ENCODE measurements at regions not wholly inside any gene's neighbourhood (a gene's known extent, or its start where the extent isn't known, plus 50 kb on each side); places are given as distances from the start of the nearest gene placed in this dataset.

DNA sequence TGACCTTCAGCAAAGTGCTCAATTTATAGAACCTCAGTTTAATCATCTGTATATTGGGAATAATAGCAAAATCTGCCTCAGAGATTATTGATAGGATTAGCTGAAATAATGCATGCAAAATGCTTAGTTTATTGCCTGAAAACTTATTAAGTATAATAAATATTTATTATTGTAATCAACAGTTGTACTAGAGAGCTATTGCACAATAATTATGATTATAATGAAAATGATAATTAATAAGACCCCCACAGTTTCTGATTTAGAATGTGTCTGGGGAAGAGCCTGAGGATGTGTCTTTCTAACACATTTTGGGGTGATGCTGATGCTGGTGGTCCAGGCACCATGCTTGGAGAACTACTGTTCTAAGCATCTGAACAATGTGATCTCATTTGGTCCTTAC, 419.6 kb downstream of the NPIPA7 start:
- no peak for DNase-seq

DNA sequence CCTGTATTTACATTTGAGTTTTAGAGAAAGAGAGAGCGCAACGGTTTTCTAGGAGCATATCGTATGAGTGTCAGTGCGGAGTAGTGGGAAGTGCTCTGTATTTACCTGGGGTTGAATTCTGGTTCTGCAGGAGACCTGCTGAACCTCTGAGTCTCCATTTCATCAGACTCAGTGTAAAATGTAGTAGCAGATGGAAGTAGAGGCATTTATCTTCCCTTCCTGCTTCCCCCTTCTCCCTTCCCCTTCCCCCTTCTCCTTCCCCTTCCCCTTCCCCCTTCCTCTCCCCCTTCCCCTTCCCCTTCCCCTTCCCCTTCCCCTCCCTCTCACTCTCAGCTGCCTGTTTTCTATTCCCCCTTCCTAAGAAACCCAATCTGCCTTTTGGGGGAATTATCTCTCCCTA, 426.9 kb downstream of the NPIPA7 start:
- DNase-seq, result no peak

DNA sequence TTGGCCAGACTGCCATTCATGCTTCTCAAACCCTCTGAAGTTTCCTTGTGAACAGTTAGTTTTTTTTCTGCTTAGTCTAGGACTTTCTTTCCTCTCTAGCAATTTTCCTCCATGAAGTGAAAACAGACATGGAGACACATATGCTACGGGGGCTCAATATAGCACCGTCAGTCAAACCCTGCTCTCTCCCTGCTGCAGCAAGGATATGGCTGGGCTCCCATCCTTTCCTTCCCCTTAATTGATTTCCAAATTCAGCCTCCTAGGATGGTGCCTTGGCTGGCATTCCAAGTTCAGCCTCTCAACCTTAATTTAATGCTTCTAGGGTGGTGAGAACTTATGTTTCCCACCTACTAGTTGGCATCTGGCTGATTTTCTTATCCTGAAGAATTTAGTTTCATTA, 436.7 kb downstream of the NPIPA7 start:
- no peak for DNase-seq

DNA sequence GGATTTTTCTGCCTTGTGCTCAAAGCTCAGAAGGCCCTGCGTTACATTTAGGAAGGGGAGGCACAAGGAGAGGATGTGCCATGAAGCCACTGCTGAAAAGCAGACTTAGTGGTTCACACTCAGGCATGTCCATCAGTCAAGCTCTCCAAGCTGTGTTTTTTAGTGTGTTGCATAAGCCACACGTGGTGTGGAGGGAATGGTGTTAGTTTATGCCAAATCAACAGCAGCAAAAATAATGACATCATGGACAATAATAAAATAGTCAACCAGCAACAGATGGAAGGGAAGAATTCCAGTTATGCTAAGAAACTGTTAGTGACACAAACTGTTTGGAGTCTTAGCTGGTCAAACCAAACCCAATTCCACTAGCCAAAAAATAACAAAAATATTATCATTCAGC, 438.3 kb downstream of the NPIPA7 start:
- DNase-seq, result no peak

DNA sequence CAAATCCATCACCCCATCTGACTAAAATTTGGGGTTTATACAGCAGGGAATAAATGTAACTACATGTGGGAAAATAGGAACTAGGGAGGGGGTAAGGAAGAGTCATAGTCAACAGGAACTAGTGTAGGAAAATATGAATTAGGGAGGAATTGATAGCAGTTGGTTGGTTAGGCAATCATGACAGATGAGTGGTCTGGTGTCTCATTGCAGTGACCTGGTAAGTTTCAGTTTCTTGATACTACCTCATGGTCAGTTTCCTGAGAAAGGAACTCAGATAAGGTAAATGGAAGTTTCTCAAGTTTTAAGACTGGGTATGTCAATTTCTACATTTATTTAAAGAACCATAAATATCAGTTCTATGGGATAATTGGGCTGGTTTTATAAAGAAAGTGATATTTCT, 442.3 kb downstream of the NPIPA7 start:
- no peak for DNase-seq

DNA sequence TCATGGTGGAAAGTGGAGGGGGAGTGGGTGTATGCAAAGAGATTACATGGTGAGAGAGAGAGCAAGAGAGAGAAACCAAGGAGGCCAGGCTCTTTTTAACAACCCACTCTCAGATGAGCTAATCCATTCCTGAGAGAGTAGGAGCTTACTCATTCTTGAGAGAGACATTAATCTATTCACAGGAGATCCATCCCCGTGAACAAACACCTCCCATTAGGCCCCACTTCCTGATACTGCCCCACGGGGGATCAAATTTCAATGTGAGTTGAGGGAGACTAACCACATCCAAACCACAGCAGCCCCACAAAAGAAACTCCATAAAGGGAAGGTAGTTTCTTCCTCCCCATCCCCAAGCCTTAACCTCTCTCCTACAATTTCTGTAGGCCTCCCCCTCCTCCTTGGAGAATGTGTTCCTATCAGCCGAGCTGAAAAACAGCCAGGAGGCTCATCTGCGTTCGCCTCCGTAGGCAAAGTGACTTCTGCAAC, 450.0 kb downstream of the NPIPA7 start:
- DNase-seq, result no peak

DNA sequence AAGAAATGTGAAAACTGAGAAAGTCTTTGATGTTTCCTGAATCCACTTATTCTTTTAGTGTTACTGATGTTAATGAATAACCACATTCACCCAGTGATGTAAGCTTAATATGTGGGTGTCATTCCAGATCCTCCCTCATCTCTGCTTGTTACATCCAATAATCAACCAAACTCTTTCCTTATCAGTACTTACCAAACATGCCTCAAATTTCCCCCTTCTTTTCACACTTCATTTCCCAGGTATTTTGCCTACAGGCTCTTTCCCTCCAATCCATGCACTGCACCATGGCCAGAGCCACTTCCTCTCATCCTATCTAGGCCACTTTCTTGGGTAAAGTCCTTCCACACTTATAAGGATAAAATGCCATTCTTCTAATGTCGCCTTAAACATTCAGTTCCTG, 451.5 kb downstream of the NPIPA7 start:
- no peak for DNase-seq

DNA sequence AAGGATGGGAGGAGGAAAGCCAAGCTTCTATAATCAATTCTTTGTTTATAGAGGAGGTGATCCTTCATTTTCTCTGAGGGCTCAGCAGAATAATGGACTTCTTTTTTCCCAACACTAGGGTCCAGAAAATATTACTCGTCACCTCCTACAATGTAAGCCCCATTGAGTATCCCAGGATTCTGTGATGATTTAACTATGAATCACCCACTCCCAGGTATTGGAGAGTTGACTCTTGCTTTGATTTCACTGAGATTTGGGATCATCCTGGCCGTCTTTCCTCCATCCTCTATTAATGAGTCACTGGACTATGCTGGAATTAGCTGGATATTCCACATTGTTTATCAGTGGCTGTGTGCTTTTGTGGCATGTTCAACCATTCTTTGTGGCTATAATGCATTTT, 452.0 kb downstream of the NPIPA7 start:
- DNase-seq, result no peak

DNA sequence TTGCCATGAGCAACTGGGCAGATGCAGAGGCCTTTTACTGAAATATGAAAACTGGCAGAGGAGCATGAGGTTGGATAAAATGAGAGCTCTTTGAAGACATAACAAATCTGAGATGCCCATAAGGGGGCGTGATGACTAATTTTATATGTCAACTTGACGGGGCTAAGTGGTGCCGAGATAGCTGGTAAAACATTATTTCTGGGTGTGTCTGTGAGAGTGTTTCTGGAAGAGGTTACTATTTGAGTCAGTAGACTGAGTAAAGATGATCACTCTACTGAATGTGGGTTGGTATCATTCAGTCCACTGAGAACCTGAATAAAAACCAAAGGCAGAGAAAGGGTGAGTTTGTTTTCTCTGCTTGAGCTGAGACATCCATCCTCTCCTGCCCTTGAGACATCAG, 454.2 kb downstream of the NPIPA7 start:
- no peak for DNase-seq

DNA sequence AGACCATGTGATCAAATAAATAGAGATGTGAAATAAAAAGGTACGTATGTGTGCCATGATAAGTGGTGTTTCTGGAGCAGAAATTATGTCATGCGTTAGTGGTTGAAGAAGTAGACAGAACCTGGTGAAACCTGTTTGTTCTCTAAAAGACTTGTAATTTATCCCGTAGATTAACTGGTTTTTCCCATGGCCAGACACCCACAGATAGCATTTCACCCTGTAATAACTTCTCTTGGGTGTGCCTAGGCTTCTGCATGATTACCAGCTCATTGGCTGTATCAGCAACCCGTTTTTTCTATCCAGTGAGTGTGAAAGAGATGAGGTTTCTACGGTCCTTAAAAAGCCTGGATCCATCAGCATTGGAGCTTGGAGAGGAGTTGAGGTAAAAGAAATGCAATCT, 471.3 kb downstream of the NPIPA7 start:
- no peak for DNase-seq

DNA sequence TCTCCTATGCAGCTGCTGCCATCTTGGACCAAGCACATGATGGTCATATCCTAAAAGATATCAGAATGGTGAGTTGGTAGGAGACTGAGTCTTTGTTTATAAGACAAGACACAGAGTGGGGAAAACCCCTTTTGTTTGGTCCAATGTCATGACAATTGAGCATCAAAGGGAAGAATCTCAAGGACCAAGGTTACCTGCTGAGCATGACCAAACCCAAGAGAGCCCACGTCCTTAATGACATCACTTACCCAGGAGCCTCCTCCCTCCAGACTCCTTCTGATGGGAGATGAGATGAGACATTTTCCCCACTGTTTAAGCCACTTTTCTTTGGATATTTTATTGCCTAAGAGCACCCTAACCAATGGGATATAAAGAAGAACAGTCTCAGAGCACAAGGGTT, 478.1 kb downstream of the NPIPA7 start:
- DNase-seq, result no peak

DNA sequence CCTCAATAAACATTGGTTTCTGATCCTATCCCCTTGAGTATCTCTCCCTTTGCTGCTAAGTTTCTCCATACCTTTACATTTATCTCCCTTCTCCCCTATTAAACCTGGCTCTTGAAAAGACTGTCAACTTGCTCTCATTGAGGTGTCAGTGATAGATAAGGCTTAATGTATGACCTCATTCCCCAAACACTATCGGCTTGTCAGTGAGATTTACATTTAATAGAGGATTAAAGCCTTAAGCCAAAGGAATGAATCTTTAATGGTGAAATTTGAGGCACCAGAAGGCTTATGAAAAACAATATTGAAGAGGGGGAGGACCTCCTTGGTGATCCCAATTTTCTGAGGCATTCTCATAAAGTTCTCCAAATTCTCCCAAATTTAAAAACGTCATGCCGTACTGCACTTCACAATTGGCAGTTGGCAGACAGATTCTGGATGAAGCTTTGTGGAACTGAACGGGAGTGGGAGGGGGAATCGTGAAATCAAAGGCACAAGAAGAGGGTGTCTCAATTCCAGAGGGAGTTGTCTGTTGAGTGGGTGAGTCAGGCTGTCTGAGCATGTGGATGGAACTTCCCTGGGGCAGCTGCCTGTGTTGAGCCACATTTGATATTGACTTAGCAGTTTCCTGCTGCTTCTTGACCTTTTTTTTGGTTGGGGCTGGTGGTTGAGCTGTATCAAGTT, 478.8 kb downstream of the NPIPA7 start:
- no peak for DNase-seq

DNA sequence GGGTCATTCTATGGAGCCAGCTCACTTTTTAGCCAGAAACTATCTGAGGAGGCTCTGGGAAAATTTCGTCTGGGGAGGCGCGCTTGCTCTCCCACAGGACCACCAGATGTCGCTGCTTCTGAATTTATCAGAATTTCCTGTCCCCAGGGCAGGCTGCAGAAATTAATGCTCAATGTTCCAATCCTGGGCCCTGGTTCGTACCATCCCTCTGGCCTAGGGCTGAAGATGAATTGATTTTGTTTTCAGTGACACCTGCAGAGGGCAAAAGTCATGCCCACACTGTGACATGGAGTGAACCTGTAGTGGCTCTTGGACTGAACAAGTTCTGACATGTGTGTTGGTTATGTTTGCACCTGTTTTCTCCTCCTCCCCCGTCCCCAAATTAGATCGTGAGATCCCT, 482.6 kb downstream of the NPIPA7 start:
- DNase-seq, result peak; percentile 14

DNA sequence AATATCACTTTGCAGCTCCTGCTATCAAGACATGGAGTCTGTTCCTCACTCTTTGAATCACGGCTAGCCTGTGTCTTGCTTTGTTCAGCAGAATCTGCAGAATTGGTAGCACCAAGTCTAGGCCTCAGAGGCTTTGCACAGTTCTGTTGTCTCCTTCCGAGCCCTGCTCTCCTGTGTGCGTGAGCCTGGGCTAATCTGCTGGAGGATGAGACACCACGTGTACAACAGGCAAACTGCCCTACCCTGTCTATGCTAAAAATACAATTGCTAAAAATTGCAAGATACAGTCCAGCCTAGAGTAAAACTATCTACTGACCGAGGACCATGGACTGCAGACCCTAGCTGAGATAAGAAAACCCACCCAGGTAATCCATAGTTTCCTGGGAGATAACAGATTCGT, 484.7 kb downstream of the NPIPA7 start:
- DNase-seq, result no peak

DNA sequence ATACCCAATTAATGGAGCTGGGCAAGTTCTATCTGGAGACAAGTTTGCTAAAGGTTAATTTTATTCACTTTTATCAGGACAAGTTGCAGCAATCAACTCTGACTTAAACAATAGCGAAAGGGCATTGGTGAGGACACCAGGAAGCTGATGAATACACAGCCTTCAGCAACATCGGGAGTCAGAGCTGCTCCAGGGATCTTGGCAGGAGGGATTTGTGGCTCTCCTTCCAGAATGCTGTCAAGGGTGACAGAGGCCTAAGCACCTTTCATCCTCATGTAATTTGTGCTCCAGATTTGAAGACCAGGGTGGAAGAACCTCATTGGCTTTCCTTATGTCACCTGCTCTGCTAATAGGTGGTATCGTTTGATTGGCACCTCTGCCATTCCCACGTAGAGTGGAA, 485.6 kb downstream of the NPIPA7 start:
- DNase-seq, result no peak

DNA sequence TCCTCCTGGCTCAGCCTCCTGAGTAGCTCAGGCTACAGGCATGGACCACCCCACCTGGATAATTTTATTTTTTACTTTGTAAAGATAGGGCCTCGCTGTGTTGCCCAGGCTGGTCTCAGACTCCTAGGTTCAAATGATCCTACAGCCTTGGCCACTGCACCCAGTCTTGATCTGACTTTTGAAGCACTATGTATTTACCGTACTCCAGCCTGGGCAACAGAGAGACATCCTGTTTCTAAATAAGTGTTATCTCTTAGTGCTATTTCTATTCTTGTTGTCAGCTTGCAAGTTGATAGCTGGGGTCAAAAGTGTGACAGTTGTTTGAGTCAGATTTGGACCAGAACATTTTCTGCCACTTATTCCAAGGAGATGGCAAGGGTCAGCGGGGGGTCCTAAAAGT, 486.4 kb downstream of the NPIPA7 start:
- no peak for DNase-seq

DNA sequence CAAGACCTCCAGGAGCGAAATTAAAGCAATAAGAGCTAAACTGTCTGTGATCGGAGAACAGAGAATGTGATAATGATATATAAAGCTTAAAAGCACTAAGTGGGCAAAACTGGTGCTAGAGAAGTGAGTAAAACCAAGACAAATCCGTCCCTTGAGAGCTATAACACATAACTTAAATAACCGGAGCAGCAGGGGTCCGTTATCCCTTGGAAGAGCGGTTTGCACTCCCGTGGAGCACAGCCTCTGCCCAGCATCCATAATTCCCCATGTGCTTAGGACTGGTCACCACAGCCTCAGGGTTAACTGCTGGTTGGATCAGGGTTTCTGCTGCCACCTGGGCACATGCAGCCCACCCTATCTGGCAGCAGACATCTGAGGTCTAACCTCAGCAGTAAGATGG, 489.0 kb downstream of the NPIPA7 start:
- peak; percentile 8 for DNase-seq

DNA sequence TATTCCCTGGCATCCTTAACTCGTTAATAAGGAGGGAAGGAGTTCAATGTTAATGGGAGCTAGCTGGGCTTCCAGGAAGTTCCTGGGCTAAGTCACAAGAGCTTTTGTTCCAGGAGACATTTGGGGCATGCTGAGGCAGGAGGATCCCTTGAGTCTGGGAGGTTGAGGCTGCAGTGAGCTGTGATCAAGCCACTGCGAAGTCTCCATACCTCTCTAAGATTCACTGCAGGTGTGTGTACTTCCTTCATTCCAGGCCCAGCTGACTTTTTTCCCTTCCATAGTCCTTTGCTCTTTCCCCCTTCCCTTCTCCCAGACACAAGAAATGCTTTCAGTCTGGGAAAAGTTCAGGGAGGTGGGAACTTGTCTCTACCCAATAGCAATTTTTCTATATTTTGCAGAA, 489.8 kb downstream of the NPIPA7 start:
- DNase-seq, result no peak

DNA sequence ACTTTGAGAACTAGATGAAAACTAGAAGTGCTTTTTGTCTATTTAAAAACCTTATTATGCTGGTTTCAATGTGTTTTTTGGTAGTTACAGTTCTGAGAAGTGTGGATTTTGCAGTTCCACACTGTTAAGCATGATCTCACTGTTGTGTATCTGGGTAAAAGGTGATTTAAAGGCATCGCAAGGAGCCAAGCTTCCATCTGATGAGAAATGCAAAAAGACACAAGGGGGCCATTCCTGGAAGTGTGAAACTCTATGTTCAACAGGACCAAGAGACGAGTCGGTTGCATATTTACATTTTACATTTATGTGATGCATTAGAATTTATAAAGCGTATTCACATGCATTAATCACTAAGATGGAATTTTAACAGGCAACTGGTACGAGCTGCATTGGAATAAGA, 490.8 kb downstream of the NPIPA7 start:
- no peak for DNase-seq

DNA sequence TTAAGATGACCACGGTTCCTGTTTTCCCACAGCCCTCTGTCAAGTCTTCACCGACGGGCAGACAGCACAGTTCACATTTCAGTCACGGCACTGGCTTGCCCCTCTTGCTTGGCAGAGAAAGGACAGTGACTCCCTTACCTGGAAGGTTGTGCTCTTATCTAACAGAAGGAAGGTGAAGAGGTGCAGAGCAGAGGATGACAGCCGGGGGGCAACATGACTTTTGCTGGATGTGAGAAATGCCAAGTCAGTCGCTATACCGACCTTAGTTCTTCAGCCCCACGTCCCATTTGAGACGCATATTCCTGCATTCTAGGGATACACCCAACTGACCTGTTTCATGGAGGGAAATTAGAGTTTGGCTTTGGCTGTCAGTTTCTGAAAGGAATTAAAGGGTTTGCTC, 492.3 kb downstream of the NPIPA7 start:
- DNase-seq, result no peak

DNA sequence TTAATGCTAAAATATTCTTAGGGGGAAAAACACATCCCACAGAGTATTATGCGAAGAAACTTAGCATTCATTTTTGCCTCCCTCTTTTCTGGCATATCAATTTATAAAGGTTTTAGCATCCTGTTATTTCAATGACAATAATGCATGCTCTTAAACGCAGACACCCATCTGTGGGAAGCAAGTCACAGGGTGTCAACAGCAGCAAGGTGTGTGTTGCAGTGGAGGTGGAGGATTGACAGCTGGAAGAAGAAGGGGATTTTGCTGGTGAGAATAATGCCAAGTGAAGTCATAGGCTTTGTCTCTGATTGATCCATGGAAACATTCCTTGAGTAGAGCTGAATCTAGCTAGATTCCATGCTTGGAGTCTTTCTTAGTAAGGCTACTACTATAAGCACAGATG, 498.1 kb downstream of the NPIPA7 start:
- DNase-seq, result no peak

DNA sequence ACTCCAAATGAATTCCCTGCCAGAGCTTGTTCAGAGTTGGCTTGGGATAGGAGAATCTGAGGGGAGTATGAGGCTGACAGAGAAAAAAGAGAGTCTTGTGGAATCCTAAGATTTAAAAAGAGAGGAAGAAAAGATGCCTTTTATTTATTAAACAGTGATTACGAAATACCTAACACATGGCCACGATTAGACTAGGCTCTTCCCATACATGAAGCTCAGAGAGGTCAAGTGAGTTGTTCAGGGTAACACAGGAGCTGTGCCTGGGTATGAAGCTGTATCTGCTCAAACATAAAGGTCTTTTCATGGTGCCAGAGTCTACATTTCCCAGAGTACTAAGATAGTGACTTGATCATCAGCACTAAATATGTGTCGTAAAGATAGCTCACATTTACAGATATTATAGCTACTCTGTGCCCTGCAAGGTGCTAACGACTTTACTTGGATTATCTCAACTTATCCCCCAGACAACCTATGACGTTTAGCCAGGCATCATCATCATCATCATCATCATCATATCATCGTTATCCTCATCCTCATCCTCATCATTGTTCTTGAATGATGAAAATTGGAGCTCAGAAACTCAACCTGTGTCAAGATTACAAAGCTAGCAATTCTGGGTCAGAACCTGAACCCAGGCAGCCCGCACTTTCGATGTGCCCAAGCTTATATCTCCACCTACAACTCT, 500.8 kb downstream of the NPIPA7 start:
- no peak for DNase-seq

DNA sequence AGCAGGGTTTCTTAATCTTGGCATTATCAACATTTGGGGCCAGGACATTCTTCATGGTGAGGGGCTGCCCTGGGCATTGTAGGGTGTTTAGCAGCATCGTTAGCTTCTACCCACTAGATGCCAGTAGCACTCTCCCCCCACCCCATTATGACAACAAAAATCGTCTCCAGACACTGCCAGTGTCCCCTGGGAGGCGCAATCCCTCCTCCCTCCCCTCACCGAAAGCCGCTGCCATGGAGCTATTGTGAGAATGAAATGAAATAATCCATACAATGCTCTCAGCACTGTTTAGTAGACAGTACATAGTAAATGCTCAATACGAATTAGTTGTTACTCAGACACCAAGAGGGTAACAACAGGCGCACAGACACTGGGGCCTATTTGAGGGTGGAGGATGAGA, 502.9 kb downstream of the NPIPA7 start:
- DNase-seq, result no peak

DNA sequence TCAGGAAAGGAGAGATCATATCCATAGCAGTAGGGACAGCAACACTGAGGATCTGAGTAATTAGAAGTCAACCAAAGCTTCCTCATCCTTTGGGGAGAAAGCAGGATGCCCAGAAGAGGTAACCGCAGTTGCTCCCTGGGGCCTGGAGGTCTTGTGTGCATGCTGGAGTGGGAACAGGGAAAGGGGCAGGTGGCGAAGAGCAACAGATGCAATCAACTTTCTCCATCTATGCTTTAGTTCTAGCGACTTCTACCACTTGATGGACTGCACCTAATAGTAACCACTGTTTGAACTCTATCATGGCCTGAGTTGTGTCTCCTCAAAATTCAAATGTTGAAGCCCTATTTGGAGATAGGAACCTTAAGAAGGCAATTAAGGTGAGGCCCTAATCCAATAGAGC, 503.8 kb downstream of the NPIPA7 start:
- no peak for DNase-seq

DNA sequence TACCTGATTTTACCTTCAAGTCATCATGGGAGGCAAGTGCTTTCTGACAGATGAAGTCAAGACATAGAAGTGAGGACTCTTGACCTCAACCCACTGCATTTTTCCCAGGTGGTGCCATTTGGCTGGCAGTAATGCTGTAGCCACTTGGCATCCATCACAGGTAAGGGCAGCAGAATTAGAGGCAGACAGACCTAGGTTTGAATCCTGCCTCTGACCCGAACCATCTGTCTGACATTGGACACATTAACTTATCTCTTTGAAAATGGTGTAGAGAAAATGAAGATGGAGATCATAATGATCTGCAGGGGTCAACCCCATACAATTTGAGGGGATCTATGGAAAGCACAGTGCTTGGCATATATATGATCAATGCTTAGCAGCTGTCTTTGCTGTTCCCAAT, 505.5 kb downstream of the NPIPA7 start:
- DNase-seq, result no peak
